NCI-H1694 (cell line): ENCODE measurements at regions not wholly inside any gene's neighbourhood (a gene's known extent, or its start where the extent isn't known, plus 50 kb on each side); places are given as distances from the start of the nearest gene placed in this dataset.

ENCODE experiments used
- DNase-seq: peaks from one replicate; lab custom pipeline; 2025; lab: John Stamatoyannopoulos, UW

- DNase-seq = no peak
Observed at GRCh38 chr15:97703400-97703799, 257.1 kb upstream of the ARRDC4 start.

GRCh38 chr15:97706059-97706458, 254.4 kb upstream of the ARRDC4 start:
- no peak for DNase-seq

GRCh38 chr15:97708252-97708651, 252.3 kb upstream of the ARRDC4 start:
- DNase-seq = no peak

- no peak for DNase-seq
Observed at GRCh38 chr15:97712530-97712929, 248.0 kb upstream of the ARRDC4 start.

- no peak for DNase-seq
Observed at GRCh38 chr15:97717806-97718205, 242.7 kb upstream of the ARRDC4 start.

- no peak for DNase-seq
Observed at GRCh38 chr15:97718509-97718908, 242.0 kb upstream of the ARRDC4 start.

- DNase-seq = no peak
Observed at GRCh38 chr15:97728791-97729190, 231.7 kb upstream of the ARRDC4 start.

- no peak for DNase-seq
Observed at GRCh38 chr15:97729270-97729669, 231.2 kb upstream of the ARRDC4 start.

GRCh38 chr15:97730315-97730714, 230.2 kb upstream of the ARRDC4 start:
- DNase-seq = no peak

GRCh38 chr15:97731859-97732258, 228.6 kb upstream of the ARRDC4 start:
- DNase-seq = no peak

GRCh38 chr15:97733373-97733772, 227.1 kb upstream of the ARRDC4 start:
- DNase-seq = no peak

- DNase-seq = no peak
Observed at GRCh38 chr15:97736748-97737147, 223.8 kb upstream of the ARRDC4 start.

GRCh38 chr15:97745481-97746071, 214.9 kb upstream of the ARRDC4 start:
- DNase-seq = peak; percentile 13

- DNase-seq = no peak
Observed at GRCh38 chr15:97747342-97747741, 213.2 kb upstream of the ARRDC4 start.

GRCh38 chr15:97748576-97748975, 211.9 kb upstream of the ARRDC4 start:
- no peak for DNase-seq

- no peak for DNase-seq
Observed at GRCh38 chr15:97750060-97750459, 210.4 kb upstream of the ARRDC4 start.

- no peak for DNase-seq
Observed at GRCh38 chr15:97755726-97756125, 204.8 kb upstream of the ARRDC4 start.

GRCh38 chr15:97759363-97759762, 201.1 kb upstream of the ARRDC4 start:
- DNase-seq = no peak

- DNase-seq = no peak
Observed at GRCh38 chr15:97761110-97761509, 199.4 kb upstream of the ARRDC4 start.

GRCh38 chr15:97783240-97783639, 177.3 kb upstream of the ARRDC4 start:
- no peak for DNase-seq

- no peak for DNase-seq
Observed at GRCh38 chr15:97786741-97787140, 173.8 kb upstream of the ARRDC4 start.

- no peak for DNase-seq
Observed at GRCh38 chr15:97790180-97790579, 170.3 kb upstream of the ARRDC4 start.

- no peak for DNase-seq
Observed at GRCh38 chr15:97791824-97792792, 168.4 kb upstream of the ARRDC4 start.
